Suprapubic skin (tissue), 4 donors: ENCODE measurements at regions not wholly inside any gene's neighbourhood (a gene's known extent, or its start where the extent isn't known, plus 50 kb on each side); places are given as distances from the start of the nearest gene placed in this dataset.

Experiments
- CTCF ChIP-seq, 2 donors: fragments of 200-600 bp in 1 of 2; fragments of 450-650 bp in 1 of 2; sonication (generic) in 1 of 2; IDR thresholded peaks; one replicate each; pipeline ENCODE4 v1.5.1; 2016 to 2019; ENCODE audit warnings: antibody characterized with exemption in 2 of 2, mild to moderate bottlenecking in 1 of 2, moderate library complexity in 1 of 2
- POLR2A ChIP-seq, 2 donors: fragments of 450-650 bp; IDR thresholded peaks; one replicate each; pipeline ENCODE4 v1.6.1; 2017; ENCODE audit warnings: antibody characterized with exemption in 2 of 2, mild to moderate bottlenecking in 2 of 2, moderate library complexity in 2 of 2
- POLR2AphosphoS5 ChIP-seq, 3 donors: sonication (generic); formaldehyde crosslinking; IDR thresholded peaks; one replicate each; pipeline ENCODE4 v1.6.1; 2017; ENCODE audit warnings: antibody characterized with exemption in 3 of 3

GRCh38 chr2:155010925-155011324 is 312.4 kb downstream of the KCNJ3 start:
- no peak for TF ChIP-seq CTCF (IDR thresholded peaks at IDR 0.05)
- TF ChIP-seq POLR2A (IDR thresholded peaks at IDR 0.05): no peak
- no peak for TF ChIP-seq POLR2AphosphoS5 (IDR thresholded peaks at IDR 0.05)
